Mononuclear cell (primary cell): ENCODE measurements at regions not wholly inside any gene's neighbourhood (a gene's known extent, or its start where the extent isn't known, plus 50 kb on each side); places are given as distances from the start of the nearest gene placed in this dataset.
"Not testable (repeated sequence)": the region's sequence is repeated elsewhere in the genome, so short reads cannot be mapped to it uniquely, and the experiment has no call there.

Experiments
- H3K27me3 ChIP-seq: 2 replicates; pipeline ENCODE4 v1.6.0; 2011; ENCODE audit warnings: low read length, control low read depth; ENCODE audit not compliant: insufficient read depth
- H3K4me1 ChIP-seq: 2 replicates; pipeline ENCODE4 v1.5.1; 2011; ENCODE audit warnings: mild to moderate bottlenecking, low read length, control low read depth; ENCODE audit not compliant: insufficient read depth
- H3K4me3 ChIP-seq: 2 replicates; pipeline ENCODE4 v1.5.1; 2011; ENCODE audit warnings: mild to moderate bottlenecking, low read length, moderate library complexity
- H3K9me3 ChIP-seq: 2 replicates; pipeline ENCODE4 v1.5.1; 2011; ENCODE audit warnings: low read depth, mild to moderate bottlenecking, control low read depth, low read length

- no peak overlapping the region for H3K4me3 ChIP-seq
- peaks cover 4% of the 10 kb centered on the region for H3K9me3 ChIP-seq
- no peaks in the 10 kb centered on the region for H3K4me1 ChIP-seq
- H3K27me3 ChIP-seq = no peaks in the 10 kb centered on the region
Observed at GRCh38 chr6:164756723-164757122, 552.7 kb downstream of the C6orf118 start.

GRCh38 chr6:164756142-164756541, 553.3 kb downstream of the C6orf118 start:
- no peaks in the 10 kb centered on the region for H3K4me1 ChIP-seq
- no peak overlapping the region for H3K4me3 ChIP-seq
- H3K9me3 ChIP-seq = no peaks in the 10 kb centered on the region
- H3K27me3 ChIP-seq = no peaks in the 10 kb centered on the region

GRCh38 chr6:164753517-164753916, 555.9 kb downstream of the C6orf118 start:
- Histone ChIP-seq H3K27me3 (no peaks in the 10 kb centered on the region), H3K4me3 (no peak overlapping the region), H3K9me3 (no peaks in the 10 kb centered on the region), H3K4me1 (no peaks in the 10 kb centered on the region)

GRCh38 chr6:164751395-164751794, 558.0 kb downstream of the C6orf118 start:
- no peaks in the 10 kb centered on the region for H3K9me3 ChIP-seq
- no peaks in the 10 kb centered on the region for H3K27me3 ChIP-seq
- no peak overlapping the region for H3K4me3 ChIP-seq
- H3K4me1 ChIP-seq = no peaks in the 10 kb centered on the region

- Histone ChIP-seq H3K27me3 (no peaks in the 10 kb centered on the region), H3K4me3 (no peak overlapping the region), H3K4me1 (no peaks in the 10 kb centered on the region), H3K9me3 (no peaks in the 10 kb centered on the region)
Observed at GRCh38 chr6:164750128-164750527, 559.3 kb downstream of the C6orf118 start.

- Histone ChIP-seq H3K27me3 (no peaks in the 10 kb centered on the region), H3K4me3 (no peak overlapping the region), H3K4me1 (no peaks in the 10 kb centered on the region), H3K9me3 (no peaks in the 10 kb centered on the region)
Observed at GRCh38 chr6:164749221-164750064, 560.0 kb downstream of the C6orf118 start.

- H3K9me3 ChIP-seq = no peaks in the 10 kb centered on the region
- no peak overlapping the region for H3K4me3 ChIP-seq
- H3K27me3 ChIP-seq = no peaks in the 10 kb centered on the region
- no peaks in the 10 kb centered on the region for H3K4me1 ChIP-seq
Observed at GRCh38 chr6:164744301-164744700, 565.1 kb downstream of the C6orf118 start.

- Histone ChIP-seq H3K4me3 (no peak overlapping the region), H3K4me1 (no peaks in the 10 kb centered on the region), H3K9me3 (no peaks in the 10 kb centered on the region), H3K27me3 (no peaks in the 10 kb centered on the region)
Observed at GRCh38 chr6:164741938-164742451, 567.4 kb downstream of the C6orf118 start.

- H3K4me1 ChIP-seq, H3K4me3 ChIP-seq: not testable (repeated sequence)
Observed at GRCh38 chr6:164736090-164736489, 573.3 kb downstream of the C6orf118 start.

GRCh38 chr6:164731539-164731938, 577.9 kb downstream of the C6orf118 start:
- H3K9me3 ChIP-seq = no peaks in the 10 kb centered on the region
- no peaks in the 10 kb centered on the region for H3K4me1 ChIP-seq
- no peaks in the 10 kb centered on the region for H3K27me3 ChIP-seq
- H3K4me3 ChIP-seq = no peak overlapping the region

More at GRCh38 chr6:164736090-164736489, 573.3 kb downstream of the C6orf118 start:
- H3K27me3 ChIP-seq, H3K9me3 ChIP-seq: not testable (repeated sequence)

GRCh38 chr6:164721460-164721859, 587.9 kb downstream of the C6orf118 start:
- Histone ChIP-seq H3K4me3 (no peak overlapping the region), H3K4me1 (no peaks in the 10 kb centered on the region), H3K9me3 (peaks cover 20% of the 10 kb centered on the region), H3K27me3 (no peaks in the 10 kb centered on the region)

- H3K27me3 ChIP-seq = no peaks in the 10 kb centered on the region
- no peak overlapping the region for H3K4me3 ChIP-seq
- no peaks in the 10 kb centered on the region for H3K4me1 ChIP-seq
- H3K9me3 ChIP-seq = peaks cover 4% of the 10 kb centered on the region
Observed at GRCh38 chr6:164700497-164700896, 608.9 kb downstream of the C6orf118 start.

- H3K27me3 ChIP-seq = no peaks in the 10 kb centered on the region
- no peak overlapping the region for H3K4me3 ChIP-seq
- H3K9me3 ChIP-seq = no peaks in the 10 kb centered on the region
- H3K4me1 ChIP-seq = no peaks in the 10 kb centered on the region
Observed at GRCh38 chr6:164695896-164696295, 613.5 kb downstream of the C6orf118 start.

- peaks cover 7% of the 10 kb centered on the region for H3K9me3 ChIP-seq
- no peaks in the 10 kb centered on the region for H3K4me1 ChIP-seq
- H3K27me3 ChIP-seq = no peaks in the 10 kb centered on the region
- no peak overlapping the region for H3K4me3 ChIP-seq
Observed at GRCh38 chr6:164694386-164694785, 615.0 kb downstream of the C6orf118 start.

- Histone ChIP-seq H3K4me3 (no peak overlapping the region), H3K4me1 (no peaks in the 10 kb centered on the region), H3K27me3 (no peaks in the 10 kb centered on the region), H3K9me3 (peaks cover 7% of the 10 kb centered on the region)
Observed at GRCh38 chr6:164693944-164694343, 615.5 kb downstream of the C6orf118 start.
